ENCODE measurements at regions not wholly inside any gene's neighbourhood (a gene's known extent, or its start where the extent isn't known, plus 50 kb on each side); places are given as distances from the start of the nearest gene placed in this dataset.

DNA sequence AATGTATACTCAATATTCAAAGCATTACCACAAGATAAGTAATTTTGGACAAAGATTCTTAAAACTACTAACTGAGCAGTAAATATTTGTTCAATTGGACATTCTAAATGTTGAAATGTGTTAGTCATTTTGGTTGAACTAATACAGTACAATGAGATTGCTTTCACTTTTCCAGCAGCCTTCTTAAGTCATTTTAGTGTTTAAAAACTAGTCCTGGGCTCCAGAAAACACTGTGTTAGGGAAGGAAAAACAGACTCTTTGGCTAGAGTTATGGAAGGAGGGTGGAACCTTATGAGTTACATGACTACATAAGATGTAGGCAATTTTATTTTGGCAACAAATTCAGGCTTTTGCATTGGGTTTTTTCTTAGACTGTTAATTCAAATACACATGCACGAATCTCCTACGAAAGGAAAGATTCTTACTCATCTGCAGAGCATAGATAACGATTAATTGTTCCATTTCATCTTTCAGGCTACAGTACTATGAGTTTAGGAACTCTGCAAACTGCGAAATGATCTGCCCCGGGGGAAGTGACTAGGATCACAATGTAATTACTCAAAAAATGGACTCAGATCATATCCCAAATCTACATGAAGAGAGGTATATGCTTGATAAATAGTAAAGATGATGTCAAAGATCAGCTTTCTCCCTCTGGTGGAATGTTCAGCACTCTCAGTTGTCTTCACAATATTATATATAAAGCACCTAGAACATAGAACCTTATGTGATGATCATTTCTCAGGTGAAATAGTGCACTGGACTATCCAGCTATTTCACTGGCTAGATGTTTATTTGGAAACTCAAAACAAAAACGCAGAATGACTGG, 492.8 kb upstream of the MDFIC2 start:
- Mint-ChIP-seq H3K4me3 (no peak overlapping the region), H3K9me3 (no peaks in the 10 kb centered on the region), H3K4me1 (no peaks in the 10 kb centered on the region), H3K36me3 (no peaks in the 10 kb centered on the region), H3K27ac (no peak overlapping the region), H3K27me3 (peaks cover 14 to 24% (median 22%) of the 10 kb centered on the region in 3 donors)
- DNase-seq (no peak), ATAC-seq (ENCODE audit: low read depth in 2 of 2) (no peak)

DNA sequence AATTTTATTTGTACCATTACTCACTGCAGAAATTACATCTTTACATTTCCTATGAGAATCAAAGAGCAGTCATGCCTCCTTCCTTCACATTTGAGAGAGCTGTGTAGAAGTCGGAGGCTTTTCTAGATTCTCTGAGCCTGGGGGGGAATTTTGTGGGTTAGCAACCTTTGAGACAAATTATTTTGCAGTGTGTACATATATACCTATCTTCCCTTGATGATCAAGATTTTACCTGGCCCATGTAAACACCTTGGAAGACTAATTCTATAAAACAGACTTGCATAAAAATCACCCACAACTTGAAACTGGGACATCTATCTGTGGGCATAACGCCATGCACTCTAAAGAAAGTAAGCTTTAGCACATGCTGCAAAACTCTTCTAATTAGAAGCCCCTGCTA, 491.5 kb upstream of the MDFIC2 start:
- Mint-ChIP-seq H3K27ac (no peak overlapping the region), H3K4me3 (no peak overlapping the region), H3K27me3 (peaks cover 25 to 34% (median 32%) of the 10 kb centered on the region in 3 donors), H3K9me3 (no peaks in the 10 kb centered on the region), H3K36me3 (no peaks in the 10 kb centered on the region), H3K4me1 (no peaks in the 10 kb centered on the region)
- ATAC-seq (ENCODE audit: low read depth in 2 of 2) (no peak), DNase-seq (no peak)

DNA sequence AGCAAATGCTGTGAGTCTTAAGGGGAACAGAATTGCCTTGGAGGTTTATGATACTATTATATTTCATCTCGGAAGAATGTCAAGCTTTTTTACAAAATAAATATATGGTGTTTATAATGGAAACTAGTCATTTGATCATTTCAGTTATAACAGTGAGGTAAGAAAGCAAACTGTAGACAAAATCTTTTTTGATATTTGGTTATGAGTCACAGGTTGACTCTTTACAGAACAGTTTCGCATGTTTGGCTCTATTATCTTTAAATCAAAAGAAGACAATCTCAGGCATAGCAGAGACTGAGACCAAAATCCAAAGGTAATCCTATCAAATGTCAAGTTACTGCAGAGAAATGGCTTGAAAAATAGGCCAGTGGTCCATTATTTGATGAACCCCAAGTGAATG, 490.9 kb upstream of the MDFIC2 start:
- ATAC-seq (ENCODE audit: low read depth in 2 of 2), result no peak
- Mint-ChIP-seq H3K4me1 (no peaks in the 10 kb centered on the region), H3K27me3 (peaks cover 25 to 34% (median 32%) of the 10 kb centered on the region in 3 donors), H3K4me3 (no peak overlapping the region), H3K27ac (no peak overlapping the region), H3K36me3 (no peaks in the 10 kb centered on the region), H3K9me3 (no peaks in the 10 kb centered on the region)
- no peak for DNase-seq

DNA sequence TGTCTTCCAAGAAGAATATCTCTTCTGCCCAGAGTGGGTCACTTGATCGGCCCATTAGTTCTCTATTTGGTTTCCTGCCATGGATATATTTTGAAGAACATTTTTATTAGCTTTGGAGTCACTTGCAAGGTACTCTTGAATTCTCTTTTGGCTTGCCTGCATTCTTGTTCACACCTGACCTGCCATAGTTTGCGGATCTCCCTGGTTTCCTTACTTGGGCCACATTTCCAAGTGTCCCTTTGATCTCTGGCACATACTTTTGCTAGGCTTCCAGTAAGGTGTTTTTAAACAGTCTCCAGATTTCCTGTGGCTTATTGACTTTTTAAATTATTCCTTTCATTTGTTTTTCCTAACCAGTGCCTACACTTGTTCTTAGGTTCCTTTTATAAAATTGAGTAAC, 488.5 kb upstream of the MDFIC2 start:
- Mint-ChIP-seq H3K27me3 (peaks cover 22 to 42% (median 34%) of the 10 kb centered on the region in 3 donors), H3K27ac (no peak overlapping the region), H3K9me3 (peaks cover 0 to 2% (median 0%) of the 10 kb centered on the region in 7 donors), H3K36me3 (no peaks in the 10 kb centered on the region), H3K4me1 (no peaks in the 10 kb centered on the region), H3K4me3 (no peak overlapping the region)
- ATAC-seq (ENCODE audit: low read depth in 2 of 2) (no peak), DNase-seq (no peak)

DNA sequence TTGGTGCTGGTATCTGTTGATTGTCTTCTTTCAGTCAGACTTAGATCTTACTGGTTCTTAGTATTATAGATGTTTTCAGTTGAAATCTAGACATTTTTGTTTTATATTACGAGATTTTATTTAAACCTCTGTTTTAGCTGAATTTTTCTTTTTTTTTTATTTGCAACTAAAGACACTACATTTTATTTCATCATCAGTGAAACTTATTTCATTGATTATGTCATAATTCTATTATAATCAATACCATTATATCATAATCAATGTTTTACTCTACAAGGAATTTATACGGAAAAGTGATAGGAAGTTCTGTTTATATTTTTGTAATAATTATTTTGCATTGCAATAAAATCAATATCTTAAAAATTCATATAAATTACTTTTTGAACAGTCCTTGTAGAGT, 477.4 kb upstream of the MDFIC2 start:
- H3K9me3 Mint-ChIP-seq, result peaks cover 0 to 14% (median 2%) of the 10 kb centered on the region in 7 donors
- no peak overlapping the region for H3K4me3 Mint-ChIP-seq
- DNase-seq, result no peak
- no peak for ATAC-seq (ENCODE audit: low read depth in 2 of 2)
- H3K4me1 Mint-ChIP-seq, result no peaks in the 10 kb centered on the region
- no peaks in the 10 kb centered on the region for H3K36me3 Mint-ChIP-seq
- H3K27me3 Mint-ChIP-seq, result peaks cover 0 to 8% (median 0%) of the 10 kb centered on the region in 3 donors
- no peak overlapping the region for H3K27ac Mint-ChIP-seq

DNA sequence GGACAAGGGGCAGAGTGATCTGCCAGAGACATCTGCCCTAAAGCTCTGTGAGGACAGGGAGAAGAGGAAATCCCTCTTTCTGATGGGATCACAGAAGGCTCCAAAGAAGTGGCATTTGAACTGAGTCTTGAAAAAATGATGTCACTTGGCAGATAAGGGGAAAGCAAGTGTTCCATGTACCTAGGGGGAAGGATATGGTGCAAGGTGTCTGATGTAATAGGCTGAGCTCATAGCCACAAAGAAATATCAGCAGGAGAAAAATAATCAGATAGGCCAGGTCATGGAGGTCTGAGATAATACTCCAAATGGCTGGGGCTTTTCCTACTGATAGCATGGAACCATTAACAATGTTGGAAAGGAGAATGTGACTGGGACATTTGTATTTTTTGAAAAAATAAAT, 468.4 kb upstream of the MDFIC2 start:
- ATAC-seq (ENCODE audit: low read depth in 2 of 2) (no peak), DNase-seq (no peak)
- no peaks in the 10 kb centered on the region for H3K36me3 Mint-ChIP-seq
- no peak overlapping the region for H3K27ac Mint-ChIP-seq
- H3K27me3 Mint-ChIP-seq, result peaks cover 0 to 9% (median 8%) of the 10 kb centered on the region in 3 donors
- H3K4me3 Mint-ChIP-seq, result no peak overlapping the region
- no peaks in the 10 kb centered on the region for H3K4me1 Mint-ChIP-seq
- H3K9me3 Mint-ChIP-seq, result peaks cover 0 to 9% (median 5%) of the 10 kb centered on the region in 7 donors

DNA sequence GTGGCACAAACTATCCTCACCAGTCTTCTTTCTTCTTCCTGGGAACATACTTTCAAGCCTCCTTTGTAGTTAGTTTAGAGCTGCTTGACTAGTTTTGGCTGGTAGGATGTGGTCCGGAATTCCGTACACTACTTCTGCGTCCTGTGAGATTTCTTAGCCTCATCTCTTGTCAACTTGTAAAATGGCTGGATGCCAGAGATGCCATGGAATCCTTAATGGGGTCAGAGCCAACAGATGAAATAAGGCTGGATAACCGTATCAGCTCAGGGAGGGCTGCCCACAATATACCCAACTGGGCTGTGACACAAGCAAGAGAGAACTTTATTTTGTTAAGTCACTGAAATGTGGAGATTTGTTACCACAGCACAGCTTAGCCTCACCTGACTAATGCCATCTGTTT, 466.9 kb upstream of the MDFIC2 start:
- H3K4me1 Mint-ChIP-seq, result no peaks in the 10 kb centered on the region
- no peaks in the 10 kb centered on the region for H3K36me3 Mint-ChIP-seq
- H3K9me3 Mint-ChIP-seq, result peaks cover 0 to 9% (median 5%) of the 10 kb centered on the region in 7 donors
- ATAC-seq (ENCODE audit: low read depth in 2 of 2) (no peak), DNase-seq (no peak)
- peaks cover 5 to 10% (median 8%) of the 10 kb centered on the region in 3 donors for H3K27me3 Mint-ChIP-seq
- no peak overlapping the region for H3K27ac Mint-ChIP-seq
- no peak overlapping the region for H3K4me3 Mint-ChIP-seq

DNA sequence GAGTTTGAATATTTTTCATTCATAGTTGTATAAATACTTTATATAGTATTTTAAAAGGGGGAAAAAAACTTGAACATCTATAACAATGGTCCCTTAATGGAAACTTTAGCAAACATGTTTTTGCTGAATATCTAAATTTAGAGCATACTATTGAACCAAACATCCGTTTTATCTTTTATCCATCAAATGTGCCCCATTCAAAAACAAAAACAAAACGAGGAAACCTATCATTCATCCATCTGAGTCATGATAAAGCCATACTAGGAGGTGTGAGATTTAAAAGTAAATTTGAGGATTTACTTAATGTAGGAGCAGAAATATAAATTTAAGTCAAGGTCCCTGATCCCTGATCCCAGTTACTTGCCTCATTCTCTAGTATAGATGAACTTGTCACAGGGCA, 463.6 kb upstream of the MDFIC2 start:
- no peak overlapping the region for H3K27ac Mint-ChIP-seq
- no peak for ATAC-seq (ENCODE audit: low read depth in 2 of 2)
- peaks cover 10 to 15% (median 12%) of the 10 kb centered on the region in 3 donors for H3K27me3 Mint-ChIP-seq

DNA sequence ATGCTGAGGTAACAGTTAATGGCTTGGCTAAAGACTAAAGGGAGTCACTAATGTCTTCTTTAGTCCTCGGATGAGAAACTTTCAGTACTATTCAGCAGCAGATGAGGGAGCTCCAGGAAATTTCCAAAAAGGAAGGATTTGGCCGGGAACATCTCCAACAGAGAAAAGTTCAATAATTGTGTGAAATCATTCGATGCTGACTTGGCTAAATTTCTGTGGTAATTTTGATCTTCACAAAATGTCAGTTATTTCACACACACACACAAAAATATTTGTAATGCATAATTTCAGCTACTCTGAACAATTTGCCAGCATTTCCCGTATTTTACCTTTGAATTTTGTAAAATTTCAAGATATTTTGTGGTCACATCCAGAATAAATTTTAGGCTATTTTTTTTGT, 462.8 kb upstream of the MDFIC2 start:
- H3K4me1 Mint-ChIP-seq, result no peaks in the 10 kb centered on the region
- peaks cover 12 to 23% (median 18%) of the 10 kb centered on the region in 3 donors for H3K27me3 Mint-ChIP-seq
- no peak for ATAC-seq (ENCODE audit: low read depth in 2 of 2)

More for the DNA sequence above, 463.6 kb upstream of the MDFIC2 start:
- Mint-ChIP-seq H3K9me3 (peaks cover 0 to 9% (median 5%) of the 10 kb centered on the region in 7 donors), H3K4me1 (no peaks in the 10 kb centered on the region), H3K4me3 (no peak overlapping the region), H3K36me3 (no peaks in the 10 kb centered on the region)
- no peak for DNase-seq

DNA sequence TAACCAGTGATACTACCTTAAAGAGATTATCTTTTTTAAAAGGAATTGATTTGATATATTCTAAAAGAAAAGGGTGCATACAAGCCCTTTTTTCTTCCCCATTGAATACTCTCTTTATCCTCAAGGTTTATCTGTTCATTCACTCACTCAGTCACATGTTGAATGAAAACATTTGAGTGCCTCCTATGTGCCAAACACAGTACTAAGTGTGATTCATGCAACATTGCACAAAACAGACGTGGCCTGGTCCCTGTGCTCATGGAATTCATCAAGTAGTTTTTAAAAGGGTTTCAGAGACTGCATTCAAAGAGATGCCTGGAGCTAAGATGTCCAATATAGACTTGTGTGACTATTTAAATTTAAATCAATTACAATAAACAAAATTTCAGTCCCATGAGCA, 462.2 kb upstream of the MDFIC2 start:
- no peak overlapping the region for H3K4me3 Mint-ChIP-seq
- no peaks in the 10 kb centered on the region for H3K36me3 Mint-ChIP-seq
- DNase-seq (no peak), ATAC-seq (ENCODE audit: low read depth in 2 of 2) (no peak)
- H3K4me1 Mint-ChIP-seq, result no peaks in the 10 kb centered on the region
- peaks cover 12 to 27% (median 24%) of the 10 kb centered on the region in 3 donors for H3K27me3 Mint-ChIP-seq
- no peak overlapping the region for H3K27ac Mint-ChIP-seq
- peaks cover 0 to 11% (median 6%) of the 10 kb centered on the region in 7 donors for H3K9me3 Mint-ChIP-seq

More for the DNA sequence above, 462.8 kb upstream of the MDFIC2 start:
- Mint-ChIP-seq H3K27ac (no peak overlapping the region), H3K36me3 (no peaks in the 10 kb centered on the region), H3K4me3 (no peak overlapping the region), H3K9me3 (peaks cover 0 to 9% (median 5%) of the 10 kb centered on the region in 7 donors)
- DNase-seq, result no peak

DNA sequence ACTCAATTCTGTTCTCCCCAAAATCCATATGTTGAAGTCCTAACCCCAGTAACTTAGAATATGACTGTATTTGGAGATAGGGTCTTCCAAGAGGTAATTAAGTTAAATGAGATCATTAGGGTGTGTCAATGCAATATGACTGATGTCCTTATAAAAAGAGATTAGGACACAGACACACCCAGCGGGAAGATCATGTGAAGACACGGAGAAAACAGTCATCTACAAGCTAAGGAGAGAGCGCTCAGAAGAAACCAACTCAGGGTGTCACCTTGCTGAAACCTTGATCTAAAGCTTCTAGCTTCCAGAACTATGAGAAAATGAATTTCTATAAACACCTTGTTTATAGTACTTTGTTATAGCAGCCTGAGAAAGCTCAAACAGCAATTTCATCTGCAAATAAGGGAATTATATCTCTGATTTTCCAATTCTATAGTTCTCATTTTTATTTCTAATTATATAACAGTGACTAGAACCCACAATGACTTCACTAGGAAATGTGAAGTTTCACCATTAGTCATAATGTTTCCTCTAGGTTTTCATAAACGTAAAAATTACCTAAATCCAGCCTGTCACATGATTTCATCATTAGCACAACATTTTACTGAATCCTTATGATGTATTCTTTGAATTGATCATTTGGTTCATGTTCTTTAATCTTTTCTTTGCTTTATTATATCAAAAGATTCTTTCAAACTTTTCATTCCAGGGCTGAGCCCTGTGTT, 459.1 kb upstream of the MDFIC2 start:
- Mint-ChIP-seq H3K9me3 (peaks cover 0 to 8% (median 1%) of the 10 kb centered on the region in 7 donors), H3K36me3 (no peaks in the 10 kb centered on the region), H3K4me1 (no peaks in the 10 kb centered on the region), H3K27me3 (peaks cover 4 to 28% (median 19%) of the 10 kb centered on the region in 3 donors), H3K27ac (no peak overlapping the region), H3K4me3 (no peak overlapping the region)
- ATAC-seq (ENCODE audit: low read depth in 2 of 2) (no peak), DNase-seq (no peak)

DNA sequence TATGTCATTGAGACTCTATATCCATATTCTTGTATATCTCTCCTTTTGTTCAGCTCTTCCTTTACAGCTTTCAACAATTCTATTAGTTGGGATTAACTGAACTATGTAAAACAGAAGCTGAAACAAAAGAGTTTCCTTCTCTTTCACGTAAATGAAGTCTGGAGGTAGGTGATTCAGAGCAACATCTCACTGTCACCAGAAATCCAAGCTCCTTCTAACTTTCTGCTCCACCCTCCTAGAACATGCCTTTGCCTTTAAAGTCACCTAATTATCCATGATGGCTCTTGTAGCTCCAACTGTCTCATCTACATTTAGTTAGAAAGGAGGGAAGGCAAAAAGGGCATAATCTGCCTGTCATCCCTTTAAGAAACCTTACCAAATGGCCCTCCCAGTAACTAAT, 458.2 kb upstream of the MDFIC2 start:
- H3K4me1 Mint-ChIP-seq, result no peaks in the 10 kb centered on the region
- H3K9me3 Mint-ChIP-seq, result peaks cover 0 to 8% (median 1%) of the 10 kb centered on the region in 7 donors
- no peak for ATAC-seq (ENCODE audit: low read depth in 2 of 2)
- no peaks in the 10 kb centered on the region for H3K36me3 Mint-ChIP-seq
- H3K4me3 Mint-ChIP-seq, result no peak overlapping the region
- H3K27me3 Mint-ChIP-seq, result peaks cover 4 to 28% (median 19%) of the 10 kb centered on the region in 3 donors
- no peak for DNase-seq
- H3K27ac Mint-ChIP-seq, result peak overlapping the region in 1 of 6 donors; percentile 21

DNA sequence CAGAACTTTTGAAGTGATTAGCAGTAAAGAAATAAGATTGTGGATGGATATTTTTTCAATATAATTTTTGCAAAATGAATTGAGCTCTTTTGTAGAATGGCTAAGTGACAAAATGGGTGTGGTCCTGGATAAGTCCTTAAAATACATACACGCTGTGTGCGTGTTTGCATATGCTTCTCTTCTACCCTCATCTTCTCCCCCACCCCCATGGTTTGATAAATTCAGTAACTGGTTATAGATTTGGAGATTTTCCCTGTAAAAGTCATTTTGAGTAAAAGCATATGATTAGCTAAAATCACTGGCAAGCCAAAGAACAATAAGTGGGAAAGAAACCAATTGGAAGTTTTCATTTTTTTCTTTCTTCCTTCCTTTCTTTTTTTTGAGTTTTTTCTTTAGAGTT, 453.9 kb upstream of the MDFIC2 start:
- Mint-ChIP-seq H3K4me1 (no peaks in the 10 kb centered on the region), H3K27ac (no peak overlapping the region), H3K4me3 (no peak overlapping the region), H3K27me3 (peaks cover 0 to 21% (median 14%) of the 10 kb centered on the region in 3 donors), H3K9me3 (peaks cover 0 to 8% (median 1%) of the 10 kb centered on the region in 7 donors), H3K36me3 (no peaks in the 10 kb centered on the region)
- DNase-seq (no peak), ATAC-seq (ENCODE audit: low read depth in 2 of 2) (no peak)

DNA sequence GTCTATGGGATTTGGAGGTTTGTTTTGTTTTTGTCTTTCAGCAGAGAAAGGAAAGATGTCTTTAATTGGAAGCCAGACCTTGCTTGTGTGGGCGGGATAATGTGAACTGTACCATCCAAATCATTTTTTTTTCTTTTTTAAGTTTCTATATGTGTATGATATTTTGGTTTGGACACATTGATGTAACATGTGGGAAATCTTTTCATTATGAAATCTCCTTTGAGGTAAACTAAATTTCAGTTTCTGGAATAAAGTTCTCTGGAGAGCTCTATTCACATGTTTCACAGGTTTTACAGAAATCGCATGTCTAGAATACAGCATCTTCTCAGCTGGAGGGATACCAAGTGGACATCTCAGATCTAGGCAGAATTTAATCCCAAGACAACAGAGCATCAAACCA, 451.5 kb upstream of the MDFIC2 start:
- Mint-ChIP-seq H3K27me3 (no peaks in the 10 kb centered on the region), H3K36me3 (no peaks in the 10 kb centered on the region), H3K4me1 (no peaks in the 10 kb centered on the region), H3K9me3 (no peaks in the 10 kb centered on the region), H3K4me3 (no peak overlapping the region), H3K27ac (no peak overlapping the region)
- ATAC-seq (ENCODE audit: low read depth in 2 of 2), result no peak
- no peak for DNase-seq

Measured in naive B cell (primary cell).